OCI-LY7 (cell line): ENCODE measurements at regions not wholly inside any gene's neighbourhood (a gene's known extent, or its start where the extent isn't known, plus 50 kb on each side); places are given as distances from the start of the nearest gene placed in this dataset.

ENCODE experiments used
- CTCF ChIP-seq: fragments of 200-600 bp; sonication (generic); conservative IDR thresholded peaks from 2 replicates; pipeline ENCODE4 v1.5.1; 2014; ENCODE audit warnings: mild to moderate bottlenecking, antibody characterized with exemption, low read length, moderate library complexity, mixed read lengths
- EZH2phosphoT487 ChIP-seq: fragments of 200-600 bp; sonication (generic); IDR thresholded peaks from 2 replicates; pipeline ENCODE4 v1.6.1; 2018; ENCODE audit warnings: low read depth, borderline replicate concordance, mild to moderate bottlenecking, mixed run types, antibody characterized with exemption, low read length, moderate library complexity, mixed read lengths

DNA sequence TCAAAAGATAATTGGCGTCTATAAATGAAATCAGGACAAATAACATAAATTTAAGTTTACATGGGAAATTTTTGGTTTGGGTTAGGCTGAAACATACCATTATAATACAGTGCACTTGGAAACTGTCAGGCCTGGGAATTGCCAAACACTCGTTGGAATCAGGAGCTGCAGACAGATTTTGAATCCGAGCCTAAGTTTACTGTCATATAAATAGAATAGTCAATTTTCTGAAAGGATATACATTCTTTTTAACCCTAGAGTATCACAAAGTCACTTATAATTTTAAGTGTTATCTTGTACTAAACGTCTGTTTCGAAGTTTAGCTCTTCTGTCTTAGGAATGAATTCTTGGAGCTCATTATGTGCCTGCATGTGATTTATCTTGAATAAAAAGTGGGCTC is 234.1 kb downstream of the VEGFC start:
- TF ChIP-seq CTCF (no peak), EZH2phosphoT487 (no peak)
